A549 (cell line): ENCODE measurements at regions not wholly inside any gene's neighbourhood (a gene's known extent, or its start where the extent isn't known, plus 50 kb on each side); places are given as distances from the start of the nearest gene placed in this dataset.

ENCODE experiments used
- ATAC-seq, 2 experiments: fragments of 200-7000 bp in 1 of 2; fragments of >200 bp in 1 of 2; cut with Nextera tagmentation in 1 of 2; cut with Tn5 transposase in 1 of 2; 3 replicates each; pipeline versions ENCODE4 v1.8.0 to v1.9.1; 2018 to 2020; ENCODE audit warnings: mild to moderate bottlenecking in 1 of 2, moderate library complexity in 1 of 2
- CTCF ChIA-PET: fragments of 300-600 bp; sonication (Branson Sonifier 250); formaldehyde crosslinking; extraction: SDS; loops from one replicate; lab custom pipeline; 2021; ENCODE audit warnings: antibody characterized with exemption, inconsistent platforms; lab: Yijun Ruan, JAX
- POLR2A ChIA-PET: fragments of 350-600 bp; formaldehyde crosslinking; extraction: SDS; loops from one replicate; lab custom pipeline; 2021; ENCODE audit warnings: antibody characterized with exemption, inconsistent platforms; lab: Yijun Ruan, JAX
- DNase-seq, 2 experiments: peaks; one replicate each; pipeline versions ENCODE4 v3.0.0 to v3.0.0-alpha.2; 2011 to 2016; ENCODE audit warnings: low read depth in 1 of 2, low spot score in 1 of 2
- FAIRE-seq: peaks from 2 replicates; lab custom pipeline; 2011; peaks lifted over from hg19 to GRCh38; lab: Jason Lieb, UNC
- H3K27ac ChIP-seq, 2 experiments: fragments of >200 bp; sonication (Bioruptor Twin); formaldehyde crosslinking; 3 replicates each; pipeline ENCODE4 v1.5.1; 2016 to 2017
- H3K4me1 ChIP-seq: fragments of >200 bp; sonication (Bioruptor Twin); formaldehyde crosslinking; 3 replicates; pipeline ENCODE4 v1.6.1; 2016
- H3K4me2 ChIP-seq: fragments of >200 bp; sonication (Bioruptor Twin); formaldehyde crosslinking; 3 replicates; pipeline ENCODE4 v1.6.1; 2016
- H3K4me3 ChIP-seq: fragments of >200 bp; sonication (Bioruptor Twin); formaldehyde crosslinking; 3 replicates; pipeline ENCODE4 v1.5.1; 2016
- H3K9me3 ChIP-seq: fragments of >200 bp; sonication (Bioruptor Twin); formaldehyde crosslinking; 3 replicates; pipeline ENCODE4 v1.6.1; 2016
- CBX8 ChIP-seq: fragments of 200-600 bp; sonication (generic); IDR thresholded peaks from 2 replicates; pipeline ENCODE4 v1.6.1; 2016
- CEBPB ChIP-seq, 2 experiments: fragments of >200 bp in 1 of 2; sonication (Bioruptor Twin) in 1 of 2; formaldehyde crosslinking in 1 of 2; IDR thresholded peaks; 2 replicates each; pipeline ENCODE4 v1.6.1; 2012 to 2016
- EHF ChIP-seq: fragments of 250-450 bp; sonication (Bioruptor Pico); IDR thresholded peaks from 2 replicates; pipeline ENCODE4 v1.5.0; 2020; ENCODE audit warnings: mild to moderate bottlenecking
- EP300 ChIP-seq, 2 experiments: fragments of >200 bp; sonication (Bioruptor Twin); formaldehyde crosslinking; IDR thresholded peaks; 2 replicates in 1 of 2; 3 replicates in 1 of 2; pipeline ENCODE4 v1.6.1; 2016 to 2017
- FOSL2 ChIP-seq, 2 experiments: fragments of 450-650 bp in 1 of 2; fragments of >200 bp in 1 of 2; sonication (Bioruptor Twin) in 1 of 2; formaldehyde crosslinking; IDR thresholded peaks; 2 replicates each; pipeline versions ENCODE4 v1.5.0 to v1.6.1; 2016 to 2020; ENCODE audit warnings: mild to moderate bottlenecking in 1 of 2, moderate library complexity in 1 of 2
- FOXS1 ChIP-seq: fragments of 250-450 bp; sonication (Bioruptor Pico); IDR thresholded peaks from 2 replicates; pipeline ENCODE4 v1.5.0; 2020; ENCODE audit warnings: mild to moderate bottlenecking, moderate library complexity
- GATA3 ChIP-seq: IDR thresholded peaks from 2 replicates; pipeline ENCODE4 v1.6.1; 2012; ENCODE audit warnings: borderline replicate concordance
- HOXB13 ChIP-seq: fragments of 250-450 bp; sonication (Bioruptor Pico); IDR thresholded peaks from 2 replicates; pipeline ENCODE4 v1.5.0; 2020; ENCODE audit warnings: low read depth, mild to moderate bottlenecking, moderate library complexity
- HOXB5 ChIP-seq: fragments of 250-450 bp; sonication (Bioruptor Pico); IDR thresholded peaks from 2 replicates; pipeline ENCODE4 v1.5.0; 2020; ENCODE audit warnings: mild to moderate bottlenecking, moderate library complexity
- JUN ChIP-seq, 2 experiments: fragments of >200 bp; sonication (Bioruptor Twin); formaldehyde crosslinking; IDR thresholded peaks; 2 replicates in 1 of 2; 3 replicates in 1 of 2; pipeline ENCODE4 v1.6.1; 2016 to 2017
- JUNB ChIP-seq: fragments of >200 bp; sonication (Bioruptor Twin); formaldehyde crosslinking; IDR thresholded peaks from 2 replicates; pipeline ENCODE4 v1.6.1; 2016
- MAFK ChIP-seq: fragments of 450-650 bp; IDR thresholded peaks from 2 replicates; pipeline ENCODE4 v1.6.1; 2014; ENCODE audit not compliant: partially characterized antibody
- NR3C1 ChIP-seq: fragments of >200 bp; sonication (Bioruptor Twin); formaldehyde crosslinking; IDR thresholded peaks from 3 replicates; pipeline ENCODE4 v1.6.1; 2017
- RAD21 ChIP-seq, 2 experiments: fragments of >200 bp in 1 of 2; sonication (Bioruptor Twin) in 1 of 2; formaldehyde crosslinking in 1 of 2; IDR thresholded peaks in 1 of 2; conservative IDR thresholded peaks in 1 of 2; 2 replicates in 1 of 2; 3 replicates in 1 of 2; pipeline ENCODE4 v1.6.1; 2012 to 2018; ENCODE audit warnings: inconsistent platforms in 1 of 2
- RARB ChIP-seq: fragments of 250-450 bp; sonication (Bioruptor Pico); IDR thresholded peaks from 2 replicates; pipeline ENCODE4 v1.8.0; 2021; ENCODE audit warnings: mild to moderate bottlenecking, moderate library complexity
- RCOR1 ChIP-seq: fragments of 150-350 bp; IDR thresholded peaks from 2 replicates; pipeline ENCODE4 v1.6.1; 2014; ENCODE audit warnings: antibody characterized with exemption, low read length, low read depth
- RFX5 ChIP-seq: fragments of 450-650 bp; IDR thresholded peaks from 2 replicates; pipeline ENCODE4 v1.7.1; 2014; ENCODE audit warnings: antibody characterized with exemption, mild to moderate bottlenecking, moderate library complexity
- SMC3 ChIP-seq: fragments of >200 bp; sonication (Bioruptor Twin); formaldehyde crosslinking; IDR thresholded peaks from 3 replicates; pipeline ENCODE4 v1.6.1; 2018; ENCODE audit warnings: inconsistent platforms
- TFCP2L1 ChIP-seq: fragments of 250-450 bp; sonication (Bioruptor Pico); IDR thresholded peaks from 2 replicates; pipeline ENCODE4 v1.5.0; 2021; ENCODE audit warnings: mild to moderate bottlenecking
- ZNF302 ChIP-seq: fragments of 250-450 bp; sonication (Bioruptor Pico); IDR thresholded peaks from 2 replicates; pipeline ENCODE4 v1.9.0; 2021; ENCODE audit warnings: inconsistent platforms, mild to moderate bottlenecking, moderate library complexity
- WGBS: methylation state at CpG from one replicate; pipeline ENCODE4 v1.1.6; 2017; ENCODE audit errors: missing lambda C conversion rate; 5-methylcytosine and 5-hydroxymethylcytosine counted together
- TF ChIP-seq, protein P1 (sequence below): IDR thresholded peaks from 2 replicates; pipeline ENCODE4 v1.6.1; 2012
- TF ChIP-seq, protein P2 (sequence below): fragments of 450-650 bp; IDR thresholded peaks from 2 replicates; pipeline ENCODE4 v1.6.1; 2014; ENCODE audit warnings: antibody characterized with exemption
- TF ChIP-seq, protein P3 (sequence below): fragments of 150-350 bp; IDR thresholded peaks from 2 replicates; pipeline ENCODE4 v1.6.1; 2014; ENCODE audit warnings: low read depth, mild to moderate bottlenecking, low read length
- TF ChIP-seq, protein P4 (sequence below): IDR thresholded peaks from 2 replicates; pipeline ENCODE4 v1.6.1; 2012; ENCODE audit warnings: low read depth, borderline replicate concordance
- TF ChIP-seq, protein P5 (sequence below): fragments of 250-450 bp; sonication (Bioruptor Pico); IDR thresholded peaks from 2 replicates; pipeline ENCODE4 v1.5.0; 2020; ENCODE audit warnings: low read depth, mild to moderate bottlenecking, moderate library complexity
- TF ChIP-seq, protein P6 (sequence below): fragments of >200 bp; sonication (Bioruptor Twin); formaldehyde crosslinking; IDR thresholded peaks from 3 replicates; pipeline ENCODE4 v1.6.1; 2016

DNA sequence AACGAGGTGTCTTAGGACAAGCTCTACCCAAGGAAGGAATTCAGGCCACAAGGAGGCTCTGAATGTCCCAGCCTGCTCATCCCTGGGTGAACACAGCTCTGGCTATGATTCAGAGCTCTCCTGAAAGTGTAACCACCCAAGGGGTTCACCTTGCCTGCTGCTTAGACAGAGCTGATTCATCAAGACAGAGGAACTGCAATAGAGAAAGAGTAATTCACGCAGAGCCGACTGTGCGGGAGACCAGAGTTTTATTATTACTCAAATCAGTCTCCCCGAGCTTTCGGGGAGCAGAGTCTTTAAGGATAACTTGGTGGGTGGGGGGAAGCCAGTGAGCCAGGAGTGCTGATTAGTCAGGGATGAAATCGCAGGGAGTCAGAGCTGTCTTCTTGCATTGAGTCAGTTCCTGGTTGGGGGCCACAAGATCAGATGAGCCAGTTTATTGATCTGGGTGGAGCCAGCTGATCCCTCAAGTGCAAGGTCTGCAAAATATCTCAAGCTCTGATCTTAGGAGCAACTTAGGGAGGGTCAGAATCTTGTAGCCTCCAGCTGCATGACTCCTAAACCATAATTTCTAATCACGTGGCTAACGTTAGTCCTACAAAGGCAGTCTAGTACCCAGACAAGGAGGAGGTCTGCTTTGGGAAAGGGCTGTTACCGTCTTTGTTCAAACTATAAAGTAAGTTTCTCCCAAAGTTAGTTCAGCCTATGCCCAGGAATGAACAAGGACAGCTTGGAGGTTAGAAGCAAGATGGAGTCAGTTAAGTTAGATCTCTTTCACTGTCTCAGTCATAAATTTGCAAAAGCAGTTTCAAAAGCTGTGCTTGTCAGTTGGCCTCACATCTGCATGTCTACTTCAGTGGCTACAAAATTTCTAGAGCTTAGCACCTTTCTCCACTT, 123.4 kb upstream of the DAPK1 start (continued):
- TF ChIP-seq, protein P1, sequence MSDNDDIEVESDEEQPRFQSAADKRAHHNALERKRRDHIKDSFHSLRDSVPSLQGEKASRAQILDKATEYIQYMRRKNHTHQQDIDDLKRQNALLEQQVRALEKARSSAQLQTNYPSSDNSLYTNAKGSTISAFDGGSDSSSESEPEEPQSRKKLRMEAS, result 0 out of 2 replicates have a peak, but pooled peaks have one; percentile 61
- TF ChIP-seq TFCP2L1 (0 out of 2 replicates have a peak, but pooled peaks have one; percentile 27), HOXB13 (CRISPR knock-in tag) (peak; percentile 99), EHF (CRISPR knock-in tag) (peak; percentile 98), HOXB5 (peak; percentile 97), JUNB (peak; percentile 81), ZNF302 (CRISPR knock-in tag) (peak; percentile 98)

DNA sequence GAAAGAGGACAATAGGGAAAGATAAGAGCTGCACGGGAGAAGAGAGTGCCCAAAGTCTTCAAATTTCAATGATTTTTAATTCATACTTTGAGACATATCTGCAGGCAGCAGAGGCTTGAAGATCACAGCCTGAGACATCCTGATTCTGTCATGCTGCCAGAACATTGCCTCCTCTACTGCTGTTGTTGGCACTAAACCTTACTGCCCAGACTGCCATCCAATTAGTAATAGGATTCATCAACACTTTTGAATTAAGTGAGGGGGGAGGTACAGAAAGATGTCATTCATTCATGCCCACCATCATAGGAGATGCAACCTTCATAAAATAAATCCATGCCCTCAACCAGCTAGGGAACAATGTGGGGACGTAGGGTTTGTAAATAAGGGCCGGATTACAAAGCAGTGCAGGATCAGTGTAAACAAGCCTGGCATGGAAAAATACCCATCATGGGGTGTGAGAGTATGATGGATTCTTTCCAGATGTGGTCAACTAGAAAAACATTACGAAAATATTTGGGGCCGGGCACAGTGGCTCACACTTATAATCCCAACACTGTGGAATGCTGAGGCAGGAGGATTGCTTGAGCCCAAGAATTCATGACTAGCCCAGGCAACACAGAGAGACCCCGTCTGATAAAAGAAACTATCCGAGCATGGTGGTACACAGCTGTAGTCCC, 122.1 kb upstream of the DAPK1 start:
- ChIA-PET CTCF (interaction anchor here (0.8 to 4.0 kb wide), 3 partner anchors 8 to 224 kb away, joined by 3 to 30 read pairs (median 13); partner anchors contain the start of gene DAPK1), POLR2A (interaction anchor here (0.8 kb wide), 1 partner anchor 10 kb away, joined by 3 read pairs; no protein-coding TSS in a partner anchor)
- DNase-seq (peak; percentile 66 to 90), FAIRE-seq (no peak), ATAC-seq (peak; percentile 64 to 68)
- no peaks in the 10 kb centered on the region for H3K9me3 ChIP-seq
- TF ChIP-seq, protein P2, sequence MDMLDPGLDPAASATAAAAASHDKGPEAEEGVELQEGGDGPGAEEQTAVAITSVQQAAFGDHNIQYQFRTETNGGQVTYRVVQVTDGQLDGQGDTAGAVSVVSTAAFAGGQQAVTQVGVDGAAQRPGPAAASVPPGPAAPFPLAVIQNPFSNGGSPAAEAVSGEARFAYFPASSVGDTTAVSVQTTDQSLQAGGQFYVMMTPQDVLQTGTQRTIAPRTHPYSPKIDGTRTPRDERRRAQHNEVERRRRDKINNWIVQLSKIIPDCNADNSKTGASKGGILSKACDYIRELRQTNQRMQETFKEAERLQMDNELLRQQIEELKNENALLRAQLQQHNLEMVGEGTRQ, result 0 out of 2 replicates have a peak, but pooled peaks have one; percentile 1
- TF ChIP-seq, protein P3, sequence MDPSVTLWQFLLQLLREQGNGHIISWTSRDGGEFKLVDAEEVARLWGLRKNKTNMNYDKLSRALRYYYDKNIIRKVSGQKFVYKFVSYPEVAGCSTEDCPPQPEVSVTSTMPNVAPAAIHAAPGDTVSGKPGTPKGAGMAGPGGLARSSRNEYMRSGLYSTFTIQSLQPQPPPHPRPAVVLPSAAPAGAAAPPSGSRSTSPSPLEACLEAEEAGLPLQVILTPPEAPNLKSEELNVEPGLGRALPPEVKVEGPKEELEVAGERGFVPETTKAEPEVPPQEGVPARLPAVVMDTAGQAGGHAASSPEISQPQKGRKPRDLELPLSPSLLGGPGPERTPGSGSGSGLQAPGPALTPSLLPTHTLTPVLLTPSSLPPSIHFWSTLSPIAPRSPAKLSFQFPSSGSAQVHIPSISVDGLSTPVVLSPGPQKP, result no peak
- TF ChIP-seq HOXB13 (CRISPR knock-in tag), result peak; percentile 67; the same call in 1 of the 2 replicates
- TF ChIP-seq, protein P4, sequence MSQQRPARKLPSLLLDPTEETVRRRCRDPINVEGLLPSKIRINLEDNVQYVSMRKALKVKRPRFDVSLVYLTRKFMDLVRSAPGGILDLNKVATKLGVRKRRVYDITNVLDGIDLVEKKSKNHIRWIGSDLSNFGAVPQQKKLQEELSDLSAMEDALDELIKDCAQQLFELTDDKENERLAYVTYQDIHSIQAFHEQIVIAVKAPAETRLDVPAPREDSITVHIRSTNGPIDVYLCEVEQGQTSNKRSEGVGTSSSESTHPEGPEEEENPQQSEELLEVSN, result peak; percentile 32; the same call in 1 of the 2 replicates
- peak; percentile 49; the same call in 1 of the 2 replicates for TF ChIP-seq JUNB
- TF ChIP-seq GATA3, result peak; percentile 86
- TF ChIP-seq CEBPB (IDR thresholded peaks at IDR 0.05), result peak in 1 of 2 experiments; percentile 84; a peak in 3 of 4 replicates
- TF ChIP-seq, protein P1, result peak; percentile 76
- peak; percentile 80 for TF ChIP-seq MAFK
- peak; percentile 37; the same call in 1 of the 3 replicates for TF ChIP-seq SMC3
- TF ChIP-seq, protein P5, sequence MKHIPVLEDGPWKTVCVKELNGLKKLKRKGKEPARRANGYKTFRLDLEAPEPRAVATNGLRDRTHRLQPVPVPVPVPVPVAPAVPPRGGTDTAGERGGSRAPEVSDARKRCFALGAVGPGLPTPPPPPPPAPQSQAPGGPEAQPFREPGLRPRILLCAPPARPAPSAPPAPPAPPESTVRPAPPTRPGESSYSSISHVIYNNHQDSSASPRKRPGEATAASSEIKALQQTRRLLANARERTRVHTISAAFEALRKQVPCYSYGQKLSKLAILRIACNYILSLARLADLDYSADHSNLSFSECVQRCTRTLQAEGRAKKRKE, result peak; percentile 32; the same call in 1 of the 2 replicates
- no peak for TF ChIP-seq CBX8
- TF ChIP-seq RCOR1, result no peak
- no peak for TF ChIP-seq RFX5
- peak; percentile 83 for TF ChIP-seq FOXS1 (CRISPR knock-in tag)
- peak in 1 of 2 experiments; percentile 46; a peak in 4 of 5 replicates for TF ChIP-seq RAD21 (conservative IDR thresholded peaks at IDR 0.05 in 1 of 2, IDR thresholded peaks at IDR 0.05 in 1 of 2)
- TF ChIP-seq NR3C1, result no peak
- no peak for TF ChIP-seq FOSL2 (IDR thresholded peaks at IDR 0.05)
- TF ChIP-seq FOSL2 (CRISPR knock-in tag; IDR thresholded peaks at IDR 0.05), result peak; percentile 84
- TF ChIP-seq, protein P6, sequence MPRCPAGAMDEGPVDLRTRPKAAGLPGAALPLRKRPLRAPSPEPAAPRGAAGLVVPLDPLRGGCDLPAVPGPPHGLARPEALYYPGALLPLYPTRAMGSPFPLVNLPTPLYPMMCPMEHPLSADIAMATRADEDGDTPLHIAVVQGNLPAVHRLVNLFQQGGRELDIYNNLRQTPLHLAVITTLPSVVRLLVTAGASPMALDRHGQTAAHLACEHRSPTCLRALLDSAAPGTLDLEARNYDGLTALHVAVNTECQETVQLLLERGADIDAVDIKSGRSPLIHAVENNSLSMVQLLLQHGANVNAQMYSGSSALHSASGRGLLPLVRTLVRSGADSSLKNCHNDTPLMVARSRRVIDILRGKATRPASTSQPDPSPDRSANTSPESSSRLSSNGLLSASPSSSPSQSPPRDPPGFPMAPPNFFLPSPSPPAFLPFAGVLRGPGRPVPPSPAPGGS, result peak; percentile 29; the same call in 1 of the 3 replicates
- peak; percentile 70 to 82; a peak in 3 of 5 replicates for TF ChIP-seq EP300 (IDR thresholded peaks at IDR 0.05)
- TF ChIP-seq JUN (IDR thresholded peaks at IDR 0.05), result peak; percentile 76 to 78; a peak in 3 of 5 replicates
- TF ChIP-seq RARB, result peak; percentile 26; the same call in 1 of the 2 replicates
- TF ChIP-seq HOXB5, result peak; percentile 87
- H3K4me1 ChIP-seq, result peaks cover 68% of the 10 kb centered on the region
- WGBS, result 3% methylated on average over 7 of the region's 7 CpGs
- H3K4me3 ChIP-seq, result no peak overlapping the region
- H3K27ac ChIP-seq, result peak overlapping the region; percentile 92 to 97
- peak overlapping the region; percentile 65 for H3K4me2 ChIP-seq
